GM12878 (cell line): ENCODE measurements at regions not wholly inside any gene's neighbourhood (a gene's known extent, or its start where the extent isn't known, plus 50 kb on each side); places are given as distances from the start of the nearest gene placed in this dataset.

ENCODE experiments used
- ATAC-seq: fragments of 200-7000 bp; cut with Tn5 transposase; 3 replicates; pipeline ENCODE4 v1.9.1; 2020; ENCODE audit warnings: mild to moderate bottlenecking, moderate library complexity
- BruUV-seq: library from RNA; stranded (reverse); fragments of 400-500 nt; replicated peaks from 2 replicates; lab custom pipeline; 2021; lab: Mats Ljungman, UMichigan
- CTCF ChIA-PET: fragments of 300-600 bp; sonication (Branson Sonifier 250); formaldehyde crosslinking; extraction: SDS; loops from one replicate; lab custom pipeline; 2021; ENCODE audit warnings: inconsistent platforms; lab: Yijun Ruan, JAX
- POLR2A ChIA-PET: fragments of 350-600 bp; formaldehyde crosslinking; extraction: SDS; loops from one replicate; lab custom pipeline; 2021; ENCODE audit warnings: inconsistent platforms; lab: Charles Lee
- RAD21 ChIA-PET: fragments of 300-600 bp; sonication (Branson Sonifier 250); formaldehyde crosslinking; loops from one replicate; lab custom pipeline; 2023; ENCODE audit warnings: antibody characterized with exemption; ENCODE audit not compliant: unreplicated experiment; lab: Charles Lee
- SMC1A ChIA-PET: fragments of 300-600 bp; sonication (Branson Sonifier 250); formaldehyde crosslinking; loops from one replicate; lab custom pipeline; 2023; ENCODE audit not compliant: unreplicated experiment, uncharacterized antibody; lab: Charles Lee
- DNase-seq: peaks from one replicate; pipeline ENCODE4 v3.0.0-alpha.2; 2011; ENCODE audit warnings: low read depth, low spot score
- FAIRE-seq: peaks from 3 replicates; lab custom pipeline; 2011; peaks lifted over from hg19 to GRCh38; lab: Jason Lieb, UNC
- H2AFZ ChIP-seq: 2 replicates; pipeline ENCODE4 v1.6.0; 2011; ENCODE audit warnings: low read depth, low read length, control low read depth; ENCODE audit not compliant: control insufficient read depth
- H3K27ac ChIP-seq: 2 replicates; pipeline ENCODE4 v1.5.1; 2011; ENCODE audit warnings: control low read depth; ENCODE audit not compliant: control insufficient read depth, insufficient read depth
- H3K27me3 ChIP-seq, 2 experiments: replicated peaks in 1 of 2; 2 replicates each; pipeline versions ENCODE4 v1.6.0 to v1.6.1; 2011; ENCODE audit warnings: low read length in 1 of 2; ENCODE audit not compliant: control insufficient read depth in 2 of 2, insufficient read depth in 2 of 2
- H3K36me3 ChIP-seq, 2 experiments: 2 replicates each; pipeline ENCODE4 v1.5.1; 2011; ENCODE audit warnings: low read length in 1 of 2; ENCODE audit not compliant: control insufficient read depth in 2 of 2, insufficient read depth in 2 of 2
- H3K4me1 ChIP-seq: 2 replicates; pipeline ENCODE4 v1.6.1; 2011; ENCODE audit warnings: mild to moderate bottlenecking, low read length, moderate library complexity, mixed read lengths; ENCODE audit not compliant: control insufficient read depth, insufficient read depth
- H3K4me2 ChIP-seq: 2 replicates; pipeline ENCODE4 v1.6.0; 2011; ENCODE audit warnings: control low read depth; ENCODE audit not compliant: control insufficient read depth, insufficient read depth
- H3K4me3 ChIP-seq: fragments of 200-600 bp; sonication (generic); 2 replicates; pipeline ENCODE4 v1.5.1; 2016
- H3K79me2 ChIP-seq: 2 replicates; pipeline ENCODE4 v1.6.0; 2011; ENCODE audit warnings: low read length; ENCODE audit not compliant: control insufficient read depth, insufficient read depth
- H3K9ac ChIP-seq: 2 replicates; pipeline ENCODE4 v1.8.0; 2011; ENCODE audit warnings: low read length, control low read depth, mixed read lengths; ENCODE audit not compliant: control insufficient read depth, insufficient read depth
- H3K9me3 ChIP-seq: replicated peaks from 3 replicates; pipeline ENCODE4 v1.5.1; 2011; ENCODE audit warnings: mild to moderate bottlenecking, low read length; ENCODE audit not compliant: control insufficient read depth, insufficient read depth
- H4K20me1 ChIP-seq: 2 replicates; pipeline ENCODE4 v1.6.0; 2011; ENCODE audit not compliant: control insufficient read depth, insufficient read depth
- ATF7 ChIP-seq: fragments of 450-650 bp; IDR thresholded peaks from 2 replicates; pipeline ENCODE4 v1.6.1; 2016; ENCODE audit warnings: low read depth, mild to moderate bottlenecking
- BMI1 ChIP-seq: fragments of 450-650 bp; IDR thresholded peaks from 2 replicates; pipeline ENCODE4 v1.6.1; 2016; ENCODE audit warnings: mild to moderate bottlenecking, moderate library complexity, borderline replicate concordance
- CHD2 ChIP-seq: IDR thresholded peaks from 2 replicates; pipeline ENCODE4 v1.6.1; 2011; ENCODE audit warnings: low read depth, low read length, improper control_type of control experiment, borderline replicate concordance
- IKZF1 ChIP-seq: fragments of 450-650 bp; conservative IDR thresholded peaks from 2 replicates; pipeline ENCODE4 v1.6.1; 2017; ENCODE audit warnings: antibody characterized with exemption, mild to moderate bottlenecking
- KDM1A ChIP-seq: fragments of 200-600 bp; sonication (generic); IDR thresholded peaks from 2 replicates; pipeline ENCODE4 v1.6.1; 2016; ENCODE audit warnings: borderline replicate concordance
- MYB ChIP-seq: fragments of 150-350 bp; IDR thresholded peaks from 2 replicates; pipeline ENCODE4 v1.6.1; 2014; ENCODE audit warnings: mild to moderate bottlenecking, low read depth, low read length, borderline replicate concordance
- NR2C2 ChIP-seq: IDR thresholded peaks from 2 replicates; pipeline ENCODE4 v1.6.1; 2011; ENCODE audit warnings: borderline replicate concordance, low read depth; ENCODE audit not compliant: control insufficient read depth, insufficient read length
- PAX5 ChIP-seq: IDR thresholded peaks from 2 replicates; pipeline ENCODE4 v1.6.1; 2011; ENCODE audit warnings: low read depth, low read length, borderline replicate concordance
- SMC3 ChIP-seq: IDR thresholded peaks from 2 replicates; pipeline ENCODE4 v1.6.1; 2011; ENCODE audit warnings: low read length, improper control_type of control experiment, borderline replicate concordance
- SREBF1 ChIP-seq: IDR thresholded peaks from 2 replicates; pipeline ENCODE4 v1.6.1; 2012; ENCODE audit warnings: mild to moderate bottlenecking, low read length
- TBL1XR1 ChIP-seq: IDR thresholded peaks from 2 replicates; pipeline ENCODE4 v1.6.1; 2012; ENCODE audit warnings: low read depth, low read length, improper control_type of control experiment
- ZZZ3 ChIP-seq: IDR thresholded peaks from 2 replicates; pipeline ENCODE4 v1.6.1; 2011; ENCODE audit warnings: low read depth; ENCODE audit not compliant: control insufficient read depth, insufficient read length
- WGBS: methylation state at CpG from one replicate; pipeline ENCODE4 v1.1.6; 2016; ENCODE audit warnings: low lambda C conversion rate; ENCODE audit not compliant: insufficient replicate concordance, insufficient coverage; ENCODE audit errors: missing lambda C conversion rate; 5-methylcytosine and 5-hydroxymethylcytosine counted together
- in situ Hi-C: fragments of 300-500 bp; cut with MboI; formaldehyde crosslinking; loops from 9 replicates; pipeline ENCODE4 v1.14.3; 2018; ENCODE audit warnings: mixed read lengths
- intact Hi-C: fragments of 100-400 bp; cut with micrococcal nuclease; formaldehyde crosslinking; loops from one replicate; pipeline ENCODE4 v1.14.2; 2022; ENCODE audit not compliant: unreplicated experiment
- TF ChIP-seq, protein P1 (sequence below): fragments of 450-650 bp; IDR thresholded peaks from 2 replicates; pipeline ENCODE4 v1.6.1; 2017; ENCODE audit warnings: mild to moderate bottlenecking, moderate library complexity
- TF ChIP-seq, protein P2 (sequence below): IDR thresholded peaks from 2 replicates; pipeline ENCODE4 v1.6.1; 2012; ENCODE audit warnings: mild to moderate bottlenecking, low read depth, low read length

DNA sequence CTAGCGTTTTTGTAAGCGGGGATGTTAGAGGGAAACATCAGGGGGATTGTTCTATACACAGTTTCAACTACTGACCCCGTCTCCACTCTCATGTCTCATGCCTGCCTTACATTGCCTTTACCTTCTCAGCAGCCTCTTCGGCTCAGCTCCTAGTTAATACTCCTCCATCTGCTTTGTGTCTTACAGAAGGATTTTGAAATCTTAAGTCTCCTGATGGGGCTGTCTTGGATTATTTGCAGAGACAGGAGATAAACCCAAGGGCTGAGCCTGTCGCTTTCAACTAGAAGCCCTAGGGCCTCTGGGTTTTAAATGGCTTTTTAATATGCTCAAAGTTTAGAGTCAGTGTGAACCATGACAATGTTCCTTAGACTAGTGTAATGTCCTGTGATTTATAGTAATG, 161.5 kb downstream of the CARTPT start:
- ATAC-seq (no peak), DNase-seq (no peak)
- intact Hi-C loops = no loop called here
- POLR2A ChIA-PET = no interaction called here
- H3K4me1 ChIP-seq = no peaks in the 10 kb centered on the region
- no peak overlapping the region for H3K4me2 ChIP-seq
- H4K20me1 ChIP-seq = no peaks in the 10 kb centered on the region
- H2AFZ ChIP-seq = no peak overlapping the region
- no peaks in the 10 kb centered on the region; the same call in 2 of the 3 replicates for H3K9me3 ChIP-seq
- TF ChIP-seq TBL1XR1 = no peak
- TF ChIP-seq SMC3 = no peak
- no peak for TF ChIP-seq CHD2
- TF ChIP-seq IKZF1 = no peak
- no peak for TF ChIP-seq ATF7
- TF ChIP-seq, protein P1, sequence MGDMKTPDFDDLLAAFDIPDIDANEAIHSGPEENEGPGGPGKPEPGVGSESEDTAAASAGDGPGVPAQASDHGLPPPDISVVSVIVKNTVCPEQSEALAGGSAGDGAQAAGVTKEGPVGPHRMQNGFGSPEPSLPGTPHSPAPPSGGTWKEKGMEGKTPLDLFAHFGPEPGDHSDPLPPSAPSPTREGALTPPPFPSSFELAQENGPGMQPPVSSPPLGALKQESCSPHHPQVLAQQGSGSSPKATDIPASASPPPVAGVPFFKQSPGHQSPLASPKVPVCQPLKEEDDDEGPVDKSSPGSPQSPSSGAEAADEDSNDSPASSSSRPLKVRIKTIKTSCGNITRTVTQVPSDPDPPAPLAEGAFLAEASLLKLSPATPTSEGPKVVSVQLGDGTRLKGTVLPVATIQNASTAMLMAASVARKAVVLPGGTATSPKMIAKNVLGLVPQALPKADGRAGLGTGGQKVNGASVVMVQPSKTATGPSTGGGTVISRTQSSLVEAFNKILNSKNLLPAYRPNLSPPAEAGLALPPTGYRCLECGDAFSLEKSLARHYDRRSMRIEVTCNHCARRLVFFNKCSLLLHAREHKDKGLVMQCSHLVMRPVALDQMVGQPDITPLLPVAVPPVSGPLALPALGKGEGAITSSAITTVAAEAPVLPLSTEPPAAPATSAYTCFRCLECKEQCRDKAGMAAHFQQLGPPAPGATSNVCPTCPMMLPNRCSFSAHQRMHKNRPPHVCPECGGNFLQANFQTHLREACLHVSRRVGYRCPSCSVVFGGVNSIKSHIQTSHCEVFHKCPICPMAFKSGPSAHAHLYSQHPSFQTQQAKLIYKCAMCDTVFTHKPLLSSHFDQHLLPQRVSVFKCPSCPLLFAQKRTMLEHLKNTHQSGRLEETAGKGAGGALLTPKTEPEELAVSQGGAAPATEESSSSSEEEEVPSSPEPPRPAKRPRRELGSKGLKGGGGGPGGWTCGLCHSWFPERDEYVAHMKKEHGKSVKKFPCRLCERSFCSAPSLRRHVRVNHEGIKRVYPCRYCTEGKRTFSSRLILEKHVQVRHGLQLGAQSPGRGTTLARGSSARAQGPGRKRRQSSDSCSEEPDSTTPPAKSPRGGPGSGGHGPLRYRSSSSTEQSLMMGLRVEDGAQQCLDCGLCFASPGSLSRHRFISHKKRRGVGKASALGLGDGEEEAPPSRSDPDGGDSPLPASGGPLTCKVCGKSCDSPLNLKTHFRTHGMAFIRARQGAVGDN = no peak
- TF ChIP-seq MYB = no peak
- TF ChIP-seq BMI1 = no peak
- no peak for TF ChIP-seq SREBF1
- TF ChIP-seq PAX5 = no peak
- TF ChIP-seq NR2C2 = no peak
- TF ChIP-seq KDM1A = no peak
- TF ChIP-seq, protein P2, sequence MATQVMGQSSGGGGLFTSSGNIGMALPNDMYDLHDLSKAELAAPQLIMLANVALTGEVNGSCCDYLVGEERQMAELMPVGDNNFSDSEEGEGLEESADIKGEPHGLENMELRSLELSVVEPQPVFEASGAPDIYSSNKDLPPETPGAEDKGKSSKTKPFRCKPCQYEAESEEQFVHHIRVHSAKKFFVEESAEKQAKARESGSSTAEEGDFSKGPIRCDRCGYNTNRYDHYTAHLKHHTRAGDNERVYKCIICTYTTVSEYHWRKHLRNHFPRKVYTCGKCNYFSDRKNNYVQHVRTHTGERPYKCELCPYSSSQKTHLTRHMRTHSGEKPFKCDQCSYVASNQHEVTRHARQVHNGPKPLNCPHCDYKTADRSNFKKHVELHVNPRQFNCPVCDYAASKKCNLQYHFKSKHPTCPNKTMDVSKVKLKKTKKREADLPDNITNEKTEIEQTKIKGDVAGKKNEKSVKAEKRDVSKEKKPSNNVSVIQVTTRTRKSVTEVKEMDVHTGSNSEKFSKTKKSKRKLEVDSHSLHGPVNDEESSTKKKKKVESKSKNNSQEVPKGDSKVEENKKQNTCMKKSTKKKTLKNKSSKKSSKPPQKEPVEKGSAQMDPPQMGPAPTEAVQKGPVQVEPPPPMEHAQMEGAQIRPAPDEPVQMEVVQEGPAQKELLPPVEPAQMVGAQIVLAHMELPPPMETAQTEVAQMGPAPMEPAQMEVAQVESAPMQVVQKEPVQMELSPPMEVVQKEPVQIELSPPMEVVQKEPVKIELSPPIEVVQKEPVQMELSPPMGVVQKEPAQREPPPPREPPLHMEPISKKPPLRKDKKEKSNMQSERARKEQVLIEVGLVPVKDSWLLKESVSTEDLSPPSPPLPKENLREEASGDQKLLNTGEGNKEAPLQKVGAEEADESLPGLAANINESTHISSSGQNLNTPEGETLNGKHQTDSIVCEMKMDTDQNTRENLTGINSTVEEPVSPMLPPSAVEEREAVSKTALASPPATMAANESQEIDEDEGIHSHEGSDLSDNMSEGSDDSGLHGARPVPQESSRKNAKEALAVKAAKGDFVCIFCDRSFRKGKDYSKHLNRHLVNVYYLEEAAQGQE = no peak
- TF ChIP-seq ZZZ3 = no peak
- TF ChIP-seq, all 136 proteins: peak for 0
- H3K27ac ChIP-seq = no peak overlapping the region
- H3K4me3 ChIP-seq = no peak overlapping the region
- H3K9ac ChIP-seq = no peak overlapping the region
- CTCF ChIA-PET = interaction anchor here (0.6 kb wide), 1 partner anchor 147 kb away, joined by 3 read pairs; no protein-coding TSS in a partner anchor
- no peak for FAIRE-seq
- no peaks in the 10 kb centered on the region for H3K36me3 ChIP-seq
- in situ Hi-C loops = no loop called here
- peaks cover 0 to 2% of the 10 kb centered on the region in 2 experiments; a peak in 1 of 4 replicates for H3K27me3 ChIP-seq
- H3K79me2 ChIP-seq = no peaks in the 10 kb centered on the region
- BruUV-seq = no TSS peak
- WGBS = 31% methylated on average over 5 of the region's 5 CpGs
- SMC1A ChIA-PET = no interaction called here
- RAD21 ChIA-PET = no interaction called here
